GM21447 (cell line): ENCODE measurements at regions not wholly inside any gene's neighbourhood (a gene's known extent, or its start where the extent isn't known, plus 50 kb on each side); places are given as distances from the start of the nearest gene placed in this dataset.

Source experiments
- ATAC-seq: cut with Tn5 transposase; IDR thresholded peaks from one replicate; pipeline ENCODE4 v1.9.1; 2021; ENCODE audit not compliant: unreplicated experiment

DNA sequence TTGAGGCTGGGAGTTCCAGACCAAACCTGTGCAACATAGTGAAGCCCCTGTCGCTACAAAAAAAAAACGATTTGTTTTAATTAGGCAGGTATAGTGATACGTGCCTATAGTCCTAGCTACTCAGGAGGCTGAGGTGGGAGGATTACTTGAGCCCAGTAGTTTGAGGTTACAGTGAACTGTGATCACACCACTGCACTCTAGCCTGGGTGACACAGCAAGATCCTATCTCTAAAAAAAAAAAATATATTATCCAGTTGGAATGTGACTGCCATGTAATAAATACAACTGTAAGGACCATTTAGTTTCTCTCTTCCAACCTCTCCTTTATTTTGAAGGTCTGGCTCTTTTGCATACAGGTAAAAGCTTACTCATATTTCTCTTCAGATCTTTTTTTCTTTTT lies 571.5 kb downstream of the UTRN start:
- no peak for ATAC-seq

DNA sequence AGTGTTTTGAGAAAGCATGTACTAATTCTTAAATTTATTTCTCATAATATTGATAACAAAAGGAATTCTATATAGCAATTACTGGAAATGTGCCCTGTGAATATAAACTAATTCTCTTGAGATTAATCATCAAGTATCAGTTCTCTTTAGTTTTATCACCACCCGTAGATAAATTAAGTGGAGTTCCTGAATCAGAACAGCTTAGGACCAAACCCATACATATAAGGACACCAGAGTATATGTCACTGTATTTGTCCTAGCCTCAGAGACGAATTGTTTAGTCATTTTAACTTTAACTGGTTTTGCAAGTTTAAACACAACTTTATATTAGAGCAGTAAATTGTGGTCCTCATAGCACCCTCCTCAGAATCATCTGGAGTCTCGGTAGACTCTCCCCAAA lies 572.0 kb downstream of the UTRN start:
- no peak for ATAC-seq

DNA sequence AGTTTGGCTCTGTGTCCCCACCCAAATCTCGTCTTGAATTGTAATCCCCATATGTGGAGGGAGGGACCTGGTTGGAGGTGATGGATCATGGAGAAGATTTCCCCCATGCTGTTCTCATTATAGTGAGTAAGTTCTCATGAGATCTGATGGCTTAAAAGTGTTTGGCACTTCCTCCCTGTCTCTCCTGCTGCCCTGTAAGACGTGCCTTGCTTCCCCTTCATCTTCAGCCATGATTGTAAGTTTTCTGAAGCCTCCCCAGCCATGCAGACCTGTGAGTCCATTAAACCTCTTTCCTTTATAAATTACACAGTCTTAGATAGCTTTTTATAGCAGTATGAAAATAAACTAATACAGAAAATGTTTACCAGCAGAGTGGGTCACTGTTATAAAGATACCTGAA lies 577.6 kb downstream of the UTRN start:
- no peak for ATAC-seq

DNA sequence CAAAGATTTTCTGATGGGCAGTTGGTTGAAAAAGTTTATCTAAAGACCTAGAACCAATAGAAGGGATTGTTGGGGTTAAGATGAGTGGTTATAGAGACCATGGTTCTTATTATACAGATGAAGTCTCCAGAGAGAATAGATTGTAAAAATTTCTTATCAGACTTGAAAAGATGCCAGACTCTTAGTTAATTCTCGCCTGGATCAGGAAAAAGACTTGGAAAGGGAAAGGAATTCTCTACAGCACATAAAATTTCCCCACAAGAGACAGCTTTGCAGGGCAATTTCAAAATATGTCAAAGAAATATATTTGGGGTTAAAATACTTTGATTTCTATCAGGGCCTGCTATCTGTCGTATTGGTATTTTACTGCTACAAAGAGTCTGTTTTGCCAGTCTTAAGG lies 582.6 kb downstream of the UTRN start:
- ATAC-seq = no peak

DNA sequence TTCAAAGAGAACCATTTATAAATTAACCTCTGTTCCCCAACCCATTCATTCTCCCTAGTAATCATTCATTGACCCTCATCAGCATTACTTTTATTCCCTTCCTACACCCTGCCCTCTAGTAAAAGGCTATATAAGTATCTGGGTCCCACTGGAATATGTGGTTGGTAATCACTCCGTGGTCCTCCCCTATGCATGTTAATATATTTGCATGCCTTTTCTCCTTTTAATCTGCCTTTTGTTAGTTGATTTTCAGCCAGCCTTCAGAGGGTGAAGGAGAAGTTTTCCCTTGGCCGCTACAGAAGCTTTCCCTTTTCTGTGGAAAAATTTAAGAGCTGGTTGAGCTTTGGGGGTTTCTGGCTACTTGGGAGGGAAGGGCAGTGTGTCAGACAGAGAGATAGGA lies 585.6 kb downstream of the UTRN start:
- no peak for ATAC-seq

DNA sequence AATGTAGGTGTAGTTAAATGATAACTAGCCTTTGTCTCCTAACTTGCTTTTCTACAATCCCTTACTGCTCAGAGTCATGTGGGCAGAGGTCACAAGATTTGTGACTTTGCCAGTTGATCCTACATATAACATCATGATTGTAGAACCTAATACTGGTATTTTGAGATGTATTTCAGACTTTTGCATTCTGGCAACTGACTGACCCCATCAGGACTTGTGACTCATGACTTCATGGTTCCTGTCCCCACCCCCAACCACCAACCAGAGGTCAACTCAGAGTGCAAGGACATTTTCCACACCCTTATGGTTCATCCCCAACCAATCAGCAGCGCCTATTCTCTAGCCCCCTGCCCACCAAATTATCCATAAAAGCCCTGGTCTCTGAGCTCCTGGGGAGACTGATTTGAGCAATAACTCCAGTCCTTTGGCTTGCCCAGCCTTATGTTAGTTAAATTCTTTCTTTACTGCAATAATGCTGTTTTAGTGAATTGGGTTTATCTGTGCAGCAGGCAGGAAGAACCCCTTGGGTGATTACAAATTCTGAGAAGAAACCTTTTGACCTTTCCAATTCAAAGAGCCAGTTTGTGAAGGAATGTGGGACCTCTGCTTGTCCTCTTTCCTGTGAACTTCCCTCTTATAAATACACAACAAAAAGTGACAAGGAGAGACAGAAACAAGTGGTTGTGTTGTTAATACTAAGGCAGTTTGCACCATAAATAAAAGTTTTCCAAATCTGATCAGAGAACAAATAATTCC lies 588.7 kb downstream of the UTRN start:
- no peak for ATAC-seq

DNA sequence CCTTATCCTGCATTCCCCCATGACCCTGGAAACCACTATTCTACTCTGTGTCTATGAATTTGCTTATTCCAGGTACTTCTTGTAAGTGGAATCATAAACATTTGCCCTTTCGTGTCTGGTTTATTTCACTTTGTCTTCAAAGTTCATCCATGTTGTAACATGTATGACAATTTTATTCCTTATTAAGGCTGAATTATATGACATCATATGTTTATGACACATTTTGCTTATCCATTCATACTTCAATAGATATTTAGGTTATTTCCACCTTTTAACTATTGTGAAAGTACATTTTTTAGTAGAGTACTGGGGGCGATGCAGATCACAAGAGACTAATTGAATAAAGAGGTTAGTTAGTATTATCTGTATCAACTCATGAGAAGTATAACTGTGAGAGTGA lies 591.6 kb downstream of the UTRN start:
- no peak for ATAC-seq

DNA sequence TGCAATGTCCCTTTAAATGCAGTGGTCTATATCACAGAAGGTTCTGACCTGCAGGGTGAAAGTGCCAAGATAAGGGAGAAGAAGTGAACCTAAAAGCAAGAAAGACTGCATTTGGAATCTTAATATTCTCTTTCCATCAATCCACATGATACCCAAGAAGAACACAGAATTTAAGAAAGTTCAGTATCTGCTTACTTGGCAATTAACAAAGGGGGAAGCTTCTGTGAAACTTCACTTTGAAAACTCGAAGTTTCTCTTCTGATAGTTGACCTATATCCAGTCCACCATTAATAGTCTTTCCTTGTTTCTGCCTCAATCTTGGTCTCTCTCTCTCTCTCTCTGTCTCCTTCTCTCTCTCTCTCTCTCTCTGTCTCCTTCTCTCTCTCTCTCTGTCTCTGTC lies 592.0 kb downstream of the UTRN start:
- no peak for ATAC-seq

DNA sequence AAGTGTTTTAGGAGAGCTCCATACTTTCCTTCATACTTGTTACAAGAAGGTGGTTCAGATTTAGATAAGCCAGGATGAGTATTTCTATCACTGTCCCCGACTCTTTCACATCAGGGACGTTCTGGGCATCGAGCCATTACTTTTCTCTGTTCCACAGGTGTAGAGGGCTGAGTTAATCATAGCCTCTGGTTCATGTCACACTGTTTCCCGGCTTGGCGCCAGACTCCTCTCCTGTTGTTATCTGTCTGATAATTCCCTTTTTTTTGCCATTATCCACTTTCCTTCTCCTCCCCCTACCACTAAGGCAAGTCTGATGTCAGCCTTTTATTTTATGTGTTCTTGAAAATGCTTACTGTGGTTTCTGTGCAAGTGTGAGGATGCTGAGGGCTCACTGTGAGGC lies 593.4 kb downstream of the UTRN start:
- ATAC-seq = no peak

DNA sequence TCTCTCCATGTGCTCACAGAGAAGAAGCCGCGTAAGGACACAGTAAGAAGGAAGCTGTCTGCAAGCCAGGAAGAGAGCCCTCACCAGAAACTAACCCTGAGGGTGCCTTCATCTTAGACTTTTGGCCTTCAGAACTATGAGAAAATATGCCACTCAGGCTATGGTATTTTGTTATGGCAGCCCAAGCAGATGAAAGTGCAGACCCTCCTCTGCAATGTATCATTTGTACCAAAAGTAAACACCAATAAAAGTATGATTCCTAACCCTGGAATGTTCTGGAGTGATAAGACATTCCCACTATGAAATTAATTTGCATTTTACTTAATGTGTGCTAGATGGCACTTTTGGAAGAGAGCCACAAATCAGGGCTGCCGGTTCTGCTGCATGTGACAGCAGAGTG lies 594.3 kb downstream of the UTRN start:
- ATAC-seq = no peak

DNA sequence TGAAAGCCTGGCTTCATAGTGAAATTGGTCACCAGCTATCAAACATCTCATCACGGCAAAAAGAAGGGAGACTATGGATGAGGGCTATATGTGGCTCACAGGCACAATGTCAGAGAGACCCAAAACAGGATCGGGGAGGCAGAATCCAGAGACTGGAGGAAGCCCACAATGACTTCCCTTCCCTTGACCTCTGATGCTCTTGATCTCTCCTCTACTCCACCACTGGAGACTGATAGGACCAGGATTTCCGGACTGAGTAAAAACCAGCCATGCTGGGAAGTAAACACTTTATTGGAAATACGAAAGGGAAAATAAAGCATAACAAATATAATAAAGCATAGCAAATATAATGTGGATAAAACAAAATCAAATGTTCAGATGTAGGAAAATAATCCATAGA lies 597.3 kb downstream of the UTRN start:
- no peak for ATAC-seq

DNA sequence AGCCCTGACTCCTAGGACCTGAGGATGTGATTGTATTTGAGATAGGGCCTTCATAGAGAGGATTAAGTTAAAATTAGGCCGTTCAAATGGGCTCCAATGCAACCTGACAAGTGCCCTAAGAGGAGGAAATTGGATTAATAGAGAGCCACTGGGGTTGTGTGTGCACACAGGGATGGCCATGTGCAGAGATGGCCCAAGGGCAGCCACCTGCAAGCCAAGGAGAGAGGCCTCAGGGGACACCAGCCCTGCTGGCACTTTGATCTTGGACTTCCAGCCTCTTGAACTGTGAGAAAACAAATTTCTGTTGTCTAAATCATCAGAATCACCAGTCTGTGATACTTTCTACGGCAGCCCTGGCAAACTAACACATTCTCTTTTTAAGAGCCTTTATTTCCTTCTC lies 598.8 kb downstream of the UTRN start:
- no peak for ATAC-seq

DNA sequence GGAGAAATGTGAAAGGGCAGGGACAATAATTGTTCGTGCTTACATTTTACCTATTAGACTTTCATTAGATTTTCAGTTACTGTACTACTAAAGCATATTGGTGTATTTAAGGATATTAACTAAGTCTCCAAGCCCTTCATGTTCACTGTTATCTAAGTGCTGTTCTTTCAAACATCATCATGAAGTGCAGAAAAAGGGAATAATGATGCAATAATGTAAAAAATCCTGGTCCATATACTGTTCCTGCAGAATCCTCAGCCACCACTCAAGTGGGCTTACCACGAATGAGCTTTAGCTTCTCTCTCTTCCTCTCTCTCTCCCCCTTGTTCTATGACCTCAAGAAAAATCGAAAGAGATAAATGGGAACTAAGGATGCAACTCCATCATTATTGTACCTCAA lies 600.7 kb downstream of the UTRN start:
- ATAC-seq = no peak

DNA sequence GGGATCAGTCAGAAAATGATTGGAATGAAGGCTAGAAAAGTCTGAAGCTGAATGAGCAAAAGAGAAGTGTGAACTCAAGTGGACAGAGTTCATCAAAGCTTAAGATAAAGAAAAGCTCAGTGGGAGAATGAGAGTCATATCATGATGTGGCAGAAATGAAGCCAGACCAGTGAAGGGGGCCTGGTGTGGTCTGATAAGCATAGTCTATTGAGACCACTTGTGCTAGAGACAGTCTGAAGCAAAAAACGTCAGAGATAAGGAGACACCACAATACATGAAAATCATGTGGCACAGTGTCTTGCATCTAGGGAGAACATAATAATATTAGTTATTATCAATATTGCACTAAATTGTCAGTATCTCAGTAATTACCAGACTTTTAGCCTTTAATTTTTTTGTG lies 601.5 kb downstream of the UTRN start:
- no peak for ATAC-seq

DNA sequence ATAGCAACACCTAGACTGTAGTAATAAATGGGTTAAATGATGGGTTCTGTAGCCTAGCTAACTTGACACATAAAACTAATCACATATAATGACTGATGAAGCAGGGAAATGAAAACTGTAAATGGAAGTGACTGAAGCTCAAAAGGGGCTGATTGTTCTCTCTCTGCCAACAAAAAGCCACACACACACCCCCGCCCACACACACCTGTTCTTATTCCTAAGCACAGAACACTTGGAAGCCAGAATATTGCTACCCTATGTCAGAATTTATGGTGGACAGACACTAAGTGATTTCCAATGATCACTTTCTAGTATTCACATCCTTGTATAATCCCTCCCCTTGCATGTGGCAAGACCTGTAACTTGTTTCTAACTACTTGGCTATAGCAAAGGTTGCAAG lies 603.5 kb downstream of the UTRN start:
- no peak for ATAC-seq

DNA sequence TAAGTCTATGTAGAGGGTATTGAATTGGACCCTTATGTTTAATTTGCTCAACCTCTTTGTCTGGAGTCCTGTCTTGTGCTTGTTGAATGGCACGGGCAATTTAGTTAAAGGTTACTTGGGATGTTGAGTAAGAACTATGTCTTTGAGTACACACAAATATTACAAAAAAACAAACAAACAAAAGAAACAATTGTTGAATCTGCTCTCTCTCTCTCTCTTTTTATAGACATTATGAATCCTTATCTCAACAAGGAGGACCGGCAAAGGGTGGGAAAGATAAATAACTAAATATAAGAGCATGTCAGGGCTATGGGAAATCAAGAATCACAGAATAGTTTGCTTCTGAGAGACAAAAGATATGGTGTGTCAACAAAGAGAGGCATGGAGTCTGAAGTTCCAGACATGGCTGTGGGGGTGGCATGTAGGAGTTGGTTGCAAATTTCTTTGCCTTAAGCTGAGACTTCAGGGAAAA lies 608.6 kb downstream of the UTRN start:
- ATAC-seq = no peak

DNA sequence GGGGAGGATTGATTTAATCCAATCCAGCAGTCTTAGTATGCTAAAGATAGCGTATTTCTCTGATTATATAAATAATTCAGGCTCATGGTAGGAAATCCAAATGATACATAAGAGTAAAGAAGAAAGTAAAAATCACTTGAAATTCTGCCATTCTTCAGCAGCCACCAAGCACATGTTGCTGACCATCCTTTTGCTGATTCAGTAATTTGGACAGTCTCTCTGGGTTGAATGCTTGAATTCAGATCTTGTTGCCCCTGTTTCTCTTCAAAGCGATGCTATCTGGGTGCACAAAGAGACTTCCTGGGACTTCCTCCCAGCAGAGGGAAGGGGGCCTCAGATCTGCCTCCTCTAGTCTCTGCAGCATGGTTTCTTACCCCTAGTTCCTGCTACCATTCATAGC lies 609.1 kb downstream of the UTRN start:
- ATAC-seq = no peak

DNA sequence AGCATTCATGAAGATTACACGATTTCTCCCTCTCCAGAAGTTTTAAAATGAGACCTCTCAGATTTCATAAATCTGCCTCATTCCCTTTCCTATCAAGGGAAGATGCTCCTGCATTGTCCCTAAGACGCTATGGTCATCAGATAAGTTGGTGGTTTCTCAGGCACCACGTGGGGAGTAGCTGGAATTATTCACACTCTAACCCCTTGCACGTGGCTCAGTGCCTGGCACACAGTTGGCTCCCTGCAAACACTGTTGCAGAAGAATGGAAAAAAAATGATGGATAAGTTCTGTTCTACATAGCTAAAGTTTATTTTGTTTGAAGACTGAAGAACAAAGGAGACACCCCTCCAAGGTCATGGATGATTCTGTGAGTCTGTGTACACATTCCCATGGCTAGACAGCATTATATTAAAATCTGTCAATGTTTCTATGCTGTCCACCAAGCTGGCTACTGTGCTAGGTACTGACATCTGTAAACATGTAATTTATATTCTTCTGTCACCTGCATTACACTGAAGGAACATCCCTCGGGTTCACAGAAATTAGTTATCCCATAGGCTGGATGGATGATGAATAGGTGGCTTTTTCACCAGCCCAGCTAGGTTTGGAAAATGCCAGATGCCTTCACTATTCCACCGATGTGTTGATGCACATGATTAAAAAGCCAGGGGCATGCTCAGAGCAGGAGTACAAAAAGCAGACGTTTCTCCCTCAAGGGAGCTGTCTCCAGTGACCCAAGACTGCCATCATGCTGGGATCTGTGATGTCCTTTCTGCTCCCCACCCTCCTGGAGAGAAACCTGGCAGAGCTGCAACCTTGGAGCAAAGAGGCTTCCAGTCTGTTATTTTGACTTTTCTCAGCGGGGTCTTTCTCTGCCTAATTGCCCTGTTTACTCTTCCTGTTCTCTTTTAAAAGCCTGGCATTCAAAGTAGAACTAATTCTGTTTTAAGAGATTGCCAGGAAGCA lies 610.5 kb downstream of the UTRN start:
- ATAC-seq = no peak

DNA sequence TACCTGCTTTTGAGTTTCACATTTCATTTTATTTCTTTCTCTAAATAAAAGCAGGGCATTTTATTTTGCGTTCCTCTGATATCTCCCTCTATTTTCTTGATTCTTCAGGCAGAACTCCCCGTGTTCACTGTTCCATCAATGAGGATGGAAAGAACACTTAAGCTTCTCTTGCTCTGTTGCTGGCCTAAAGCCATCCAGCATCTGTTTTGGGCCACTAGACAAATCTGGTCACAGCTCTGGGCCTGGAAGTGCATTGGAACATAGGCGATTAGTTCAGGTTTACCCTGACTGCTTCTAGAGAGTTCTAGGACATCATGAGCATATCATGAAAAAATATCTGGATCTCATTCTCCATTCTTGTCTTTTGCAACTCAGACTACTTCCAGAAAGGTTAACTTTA lies 611.2 kb downstream of the UTRN start:
- ATAC-seq = no peak

DNA sequence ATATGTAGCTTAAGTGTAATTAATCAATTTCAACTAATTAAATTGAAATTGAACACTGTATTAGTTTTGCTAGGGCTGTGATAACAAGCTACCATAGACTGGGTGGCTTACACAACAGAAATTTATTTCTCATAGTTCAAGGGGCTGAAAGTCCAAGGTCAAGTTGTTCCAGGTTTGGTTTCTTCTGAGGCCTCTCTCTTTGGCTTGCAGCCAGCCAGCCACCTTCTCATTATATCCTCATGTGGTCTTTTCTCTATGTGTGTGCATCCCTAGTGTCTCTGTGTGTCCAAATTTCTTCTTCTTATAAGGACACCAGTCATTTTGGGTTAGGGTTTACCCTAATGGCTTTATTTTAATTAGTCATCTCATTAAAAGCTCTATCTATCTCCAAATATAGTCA lies 611.7 kb downstream of the UTRN start:
- no peak for ATAC-seq

DNA sequence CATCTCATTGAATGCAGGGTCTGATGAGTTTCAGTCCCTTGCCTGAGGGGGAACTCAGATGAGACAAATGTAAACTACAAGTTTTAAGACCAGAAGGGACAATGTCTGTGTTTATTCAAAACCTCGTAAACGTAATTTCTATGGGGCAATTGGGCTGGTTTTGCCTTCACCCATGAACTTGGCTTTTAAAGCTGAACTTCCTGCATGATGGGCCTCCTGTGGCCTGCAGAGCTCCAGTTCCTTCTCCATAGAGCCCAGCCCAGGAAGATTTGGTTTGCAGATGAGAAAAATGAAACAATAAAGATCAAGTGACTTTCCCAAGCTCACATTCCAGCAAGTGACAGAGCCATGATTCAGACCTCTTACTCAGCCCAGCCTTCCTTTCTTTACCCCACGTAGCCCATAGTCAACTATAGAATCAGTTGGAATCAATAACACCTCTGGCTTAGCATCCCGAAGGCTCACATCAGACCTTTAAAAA lies 612.3 kb downstream of the UTRN start:
- ATAC-seq = no peak

DNA sequence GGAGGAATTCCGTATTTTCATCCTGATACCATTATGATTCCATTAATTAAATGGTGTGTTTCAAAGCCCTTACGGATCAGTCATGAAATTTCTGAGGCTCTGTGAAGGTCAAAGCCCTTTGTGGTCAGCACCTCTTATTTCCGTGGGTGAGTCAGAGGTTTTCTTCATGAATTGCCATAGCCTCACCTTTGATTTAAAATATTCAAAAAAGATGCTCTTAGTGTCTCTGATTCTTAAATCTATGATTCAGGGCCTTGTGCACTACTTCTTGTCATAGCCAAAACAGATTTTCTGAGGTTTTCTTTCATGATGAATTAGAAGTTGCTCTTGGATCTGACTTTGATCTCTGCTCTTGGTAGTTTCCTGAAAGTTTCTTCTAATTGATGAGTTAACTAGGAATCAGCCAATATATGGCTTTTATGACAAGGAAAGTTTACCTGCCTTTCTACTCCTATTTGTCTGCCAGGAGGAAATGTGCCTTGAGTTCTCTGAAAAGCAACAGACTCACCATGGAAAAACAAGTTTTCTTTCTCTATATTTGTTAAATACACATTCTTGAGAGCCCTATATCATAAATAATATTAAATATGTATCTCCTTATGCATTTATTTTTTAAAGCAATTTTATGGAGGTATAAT lies 613.0 kb downstream of the UTRN start:
- no peak for ATAC-seq
